ENCODE measurements at regions not wholly inside any gene's neighbourhood (a gene's known extent, or its start where the extent isn't known, plus 50 kb on each side); places are given as distances from the start of the nearest gene placed in this dataset.

DNA sequence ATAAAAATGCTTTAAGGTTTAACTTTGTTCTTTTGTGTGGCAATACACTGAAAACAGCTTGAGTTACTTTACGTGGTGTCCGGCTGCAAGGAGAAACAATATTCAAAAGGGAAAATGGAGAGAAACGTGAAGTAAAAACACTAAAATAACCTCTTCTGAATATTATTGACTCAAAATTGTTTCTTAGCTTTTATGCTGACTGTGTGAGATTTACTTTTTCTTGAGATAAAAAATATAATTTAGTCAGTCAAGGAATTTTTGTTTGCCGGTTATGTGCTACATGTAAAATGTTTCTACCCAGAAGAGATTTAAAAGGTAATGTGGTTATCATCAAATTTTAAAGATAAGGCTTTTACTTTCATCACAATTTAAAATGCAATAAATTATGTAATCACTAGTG lies 200.6 kb upstream of the GPC6 start:
- CTCF ChIA-PET = no interaction called here

DNA sequence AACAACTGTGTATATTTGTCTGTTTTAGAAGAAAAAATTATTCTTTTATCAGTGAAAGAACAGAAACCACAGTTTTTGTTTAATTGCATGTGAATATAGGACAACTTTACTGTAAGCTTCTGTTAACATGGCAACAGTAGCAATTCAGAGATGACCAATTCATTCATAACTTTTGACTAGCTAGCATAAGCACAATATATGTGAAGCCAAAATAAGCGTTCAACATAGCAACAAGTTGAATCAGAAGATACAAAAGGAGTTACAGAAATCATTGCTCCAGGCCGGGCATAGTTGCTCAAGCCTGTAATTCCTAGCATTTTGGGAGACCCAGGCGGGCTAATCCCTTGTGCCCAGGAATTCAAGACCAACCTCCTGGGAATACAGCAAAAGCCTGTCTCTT lies 197.1 kb upstream of the GPC6 start:
- POLR2A ChIA-PET = interaction anchor here (0.7 kb wide), 1 partner anchor 1087 kb away, joined by 3 read pairs; no protein-coding TSS in a partner anchor
- no peak overlapping the region for H3K27ac Mint-ChIP-seq
- H3K4me1 Mint-ChIP-seq (ENCODE audit: low read depth) = no peaks in the 10 kb centered on the region
- H3K36me3 Mint-ChIP-seq (ENCODE audit: low read depth) = no peaks in the 10 kb centered on the region
- no peak for ATAC-seq
- CTCF ChIA-PET = no interaction called here
- H3K27me3 Mint-ChIP-seq = no peaks in the 10 kb centered on the region
- no peak overlapping the region for H3K4me3 Mint-ChIP-seq
- TF ChIP-seq, protein P1, sequence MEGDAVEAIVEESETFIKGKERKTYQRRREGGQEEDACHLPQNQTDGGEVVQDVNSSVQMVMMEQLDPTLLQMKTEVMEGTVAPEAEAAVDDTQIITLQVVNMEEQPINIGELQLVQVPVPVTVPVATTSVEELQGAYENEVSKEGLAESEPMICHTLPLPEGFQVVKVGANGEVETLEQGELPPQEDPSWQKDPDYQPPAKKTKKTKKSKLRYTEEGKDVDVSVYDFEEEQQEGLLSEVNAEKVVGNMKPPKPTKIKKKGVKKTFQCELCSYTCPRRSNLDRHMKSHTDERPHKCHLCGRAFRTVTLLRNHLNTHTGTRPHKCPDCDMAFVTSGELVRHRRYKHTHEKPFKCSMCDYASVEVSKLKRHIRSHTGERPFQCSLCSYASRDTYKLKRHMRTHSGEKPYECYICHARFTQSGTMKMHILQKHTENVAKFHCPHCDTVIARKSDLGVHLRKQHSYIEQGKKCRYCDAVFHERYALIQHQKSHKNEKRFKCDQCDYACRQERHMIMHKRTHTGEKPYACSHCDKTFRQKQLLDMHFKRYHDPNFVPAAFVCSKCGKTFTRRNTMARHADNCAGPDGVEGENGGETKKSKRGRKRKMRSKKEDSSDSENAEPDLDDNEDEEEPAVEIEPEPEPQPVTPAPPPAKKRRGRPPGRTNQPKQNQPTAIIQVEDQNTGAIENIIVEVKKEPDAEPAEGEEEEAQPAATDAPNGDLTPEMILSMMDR (IDR thresholded peaks at IDR 0.05) = no peak
- no peak for DNase-seq
- H3K9me3 Mint-ChIP-seq = no peaks in the 10 kb centered on the region
- intact Hi-C loops (cut with micrococcal nuclease) = no loop called here

More for the DNA sequence above, 200.6 kb upstream of the GPC6 start:
- POLR2A ChIA-PET = no interaction called here
- no peak overlapping the region for H3K27ac Mint-ChIP-seq
- peaks cover under 1% of the 10 kb centered on the region for H3K9me3 Mint-ChIP-seq
- H3K4me3 Mint-ChIP-seq = no peak overlapping the region
- ATAC-seq = no peak
- no peaks in the 10 kb centered on the region for H3K4me1 Mint-ChIP-seq (ENCODE audit: low read depth)
- H3K27me3 Mint-ChIP-seq = no peaks in the 10 kb centered on the region
- TF ChIP-seq, protein P1 (IDR thresholded peaks at IDR 0.05) = no peak
- intact Hi-C loops (cut with micrococcal nuclease) = no loop called here
- DNase-seq = no peak
- H3K36me3 Mint-ChIP-seq (ENCODE audit: low read depth) = no peaks in the 10 kb centered on the region

DNA sequence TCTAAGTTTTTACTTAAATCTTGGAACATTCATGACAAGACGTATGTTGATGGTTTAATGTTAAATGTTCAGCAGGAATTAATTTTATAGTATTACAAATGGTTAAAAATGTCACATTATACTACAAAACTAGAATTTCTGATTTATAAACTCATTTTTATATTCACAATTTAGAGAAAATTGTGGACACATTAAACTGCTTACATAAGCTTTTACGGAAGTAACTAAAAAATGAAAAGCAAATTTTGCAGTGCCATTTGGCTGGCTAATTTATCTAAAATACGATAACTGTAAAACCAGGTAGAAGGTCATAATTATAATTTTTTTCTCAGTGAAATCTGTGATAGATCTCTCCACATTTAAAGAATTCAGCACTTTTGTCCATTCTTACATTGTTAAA lies 190.2 kb upstream of the GPC6 start:
- no peak for ATAC-seq
- Mint-ChIP-seq H3K27me3 (no peaks in the 10 kb centered on the region), H3K27ac (no peak overlapping the region), H3K4me3 (no peak overlapping the region), H3K36me3 (ENCODE audit: low read depth) (no peaks in the 10 kb centered on the region), H3K4me1 (ENCODE audit: low read depth) (no peaks in the 10 kb centered on the region), H3K9me3 (peaks cover 7% of the 10 kb centered on the region)
- DNase-seq = no peak
- TF ChIP-seq, protein P1 (IDR thresholded peaks at IDR 0.05) = no peak
- CTCF ChIA-PET = no interaction called here
- POLR2A ChIA-PET = no interaction called here
- intact Hi-C loops (cut with micrococcal nuclease) = no loop called here

DNA sequence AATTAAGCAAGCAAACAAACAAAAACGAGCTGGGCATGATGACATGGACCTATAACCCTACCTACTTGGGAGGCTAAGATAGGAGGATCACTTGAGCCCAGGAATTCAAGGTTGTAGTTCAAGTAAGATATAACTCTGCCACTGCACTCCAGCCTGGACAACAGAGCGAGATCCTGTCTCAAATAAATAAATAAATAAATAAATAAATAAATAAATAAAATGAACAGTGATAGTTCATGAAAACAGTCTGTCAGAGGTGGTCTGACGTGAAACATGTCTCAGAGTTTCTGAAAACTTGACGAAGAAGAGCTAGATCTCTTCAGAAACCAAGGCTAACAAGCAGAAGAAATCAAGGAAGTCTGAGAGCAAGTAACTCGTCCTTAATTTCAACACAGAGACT lies 188.8 kb upstream of the GPC6 start:
- no peaks in the 10 kb centered on the region for H3K36me3 Mint-ChIP-seq (ENCODE audit: low read depth)
- CTCF ChIA-PET = no interaction called here

DNA sequence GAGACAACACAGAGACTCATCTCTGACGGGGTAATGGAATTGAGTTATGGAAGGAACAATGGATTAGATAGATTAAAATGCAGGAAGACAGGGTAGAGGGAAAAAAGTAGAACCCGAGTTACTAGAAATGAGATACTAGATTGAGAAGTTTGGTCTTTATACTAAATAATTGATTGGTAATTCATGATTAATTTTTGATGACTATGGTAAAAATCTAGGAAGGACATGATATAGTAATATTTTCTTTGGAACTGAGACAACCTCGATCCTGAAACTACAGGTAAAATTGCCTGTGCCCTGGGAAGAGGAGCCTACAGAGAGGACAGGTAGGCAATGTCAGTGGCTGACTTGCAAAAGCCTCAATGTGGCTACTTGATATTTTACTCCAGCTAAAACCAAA lies 188.4 kb upstream of the GPC6 start:
- ATAC-seq (no peak), DNase-seq (no peak)
- ChIA-PET CTCF (no interaction called here), POLR2A (interaction anchor here (0.6 kb wide), 1 partner anchor 809 kb away, joined by 3 read pairs; no protein-coding TSS in a partner anchor)
- no peaks in the 10 kb centered on the region for H3K27me3 Mint-ChIP-seq
- H3K9me3 Mint-ChIP-seq = peaks cover 7% of the 10 kb centered on the region
- no peak overlapping the region for H3K27ac Mint-ChIP-seq
- intact Hi-C loops (cut with micrococcal nuclease) = no loop called here
- no peak overlapping the region for H3K4me3 Mint-ChIP-seq
- no peaks in the 10 kb centered on the region for H3K4me1 Mint-ChIP-seq (ENCODE audit: low read depth)
- TF ChIP-seq, protein P1 (IDR thresholded peaks at IDR 0.05) = no peak
- no peaks in the 10 kb centered on the region for H3K36me3 Mint-ChIP-seq (ENCODE audit: low read depth)

More for the DNA sequence above, 188.8 kb upstream of the GPC6 start:
- Mint-ChIP-seq H3K9me3 (peaks cover 7% of the 10 kb centered on the region), H3K4me3 (no peak overlapping the region), H3K27me3 (no peaks in the 10 kb centered on the region), H3K4me1 (ENCODE audit: low read depth) (no peaks in the 10 kb centered on the region), H3K27ac (no peak overlapping the region)
- no peak for DNase-seq
- ATAC-seq = no peak
- intact Hi-C loops (cut with micrococcal nuclease) = no loop called here
- POLR2A ChIA-PET = interaction anchor here (0.6 kb wide), 1 partner anchor 809 kb away, joined by 3 read pairs; no protein-coding TSS in a partner anchor
- TF ChIP-seq, protein P1 (IDR thresholded peaks at IDR 0.05) = no peak

Data from activated CD8-positive, alpha-beta T cell treated with anti-CD3 and anti-CD28 coated beads for 36 hours (primary cell).